ENCODE measurements at regions not wholly inside any gene's neighbourhood (a gene's known extent, or its start where the extent isn't known, plus 50 kb on each side); places are given as distances from the start of the nearest gene placed in this dataset.
"Not testable (repeated sequence)": the region's sequence is repeated elsewhere in the genome, so short reads cannot be mapped to it uniquely, and the experiment has no call there.

- DNase-seq (ENCODE audit: extremely low read depth, low read depth) = no peak
Observed at GRCh38 chr6:120852293-120852849, 481.9 kb downstream of the TBC1D32 start.

GRCh38 chr6:120826253-120826652, 508.0 kb downstream of the TBC1D32 start:
- peak; percentile 17 for DNase-seq (ENCODE audit: extremely low read depth, low read depth)

- no peak for DNase-seq (ENCODE audit: extremely low read depth, low read depth)
Observed at GRCh38 chr6:120816794-120817193, 517.5 kb downstream of the TBC1D32 start.

- no peak for DNase-seq (ENCODE audit: extremely low read depth, low read depth)
Observed at GRCh38 chr6:120805276-120805675, 529.0 kb downstream of the TBC1D32 start.

- no peak for DNase-seq (ENCODE audit: extremely low read depth, low read depth)
Observed at GRCh38 chr6:120804612-120805011, 529.7 kb downstream of the TBC1D32 start.

GRCh38 chr6:120786682-120787081, 547.6 kb downstream of the TBC1D32 start:
- DNase-seq (ENCODE audit: extremely low read depth, low read depth) = no peak

GRCh38 chr6:120786256-120786655, 548.0 kb downstream of the TBC1D32 start:
- no peak for DNase-seq (ENCODE audit: extremely low read depth, low read depth)

- DNase-seq (ENCODE audit: extremely low read depth, low read depth) = no peak
Observed at GRCh38 chr6:120785459-120786086, 548.7 kb downstream of the TBC1D32 start.

GRCh38 chr6:120779441-120779840, 554.8 kb downstream of the TBC1D32 start:
- DNase-seq (ENCODE audit: extremely low read depth, low read depth) = no peak

- no peak for DNase-seq (ENCODE audit: extremely low read depth, low read depth)
Observed at GRCh38 chr6:120775698-120776097, 558.6 kb downstream of the TBC1D32 start.

GRCh38 chr6:120774275-120774674, 560.0 kb downstream of the TBC1D32 start:
- DNase-seq (ENCODE audit: extremely low read depth, low read depth) = no peak

- DNase-seq (ENCODE audit: extremely low read depth, low read depth) = no peak
Observed at GRCh38 chr6:120771019-120771418, 563.3 kb downstream of the TBC1D32 start.

- no peak for DNase-seq (ENCODE audit: extremely low read depth, low read depth)
Observed at GRCh38 chr6:120764312-120764711, 570.0 kb downstream of the TBC1D32 start.

GRCh38 chr6:120759570-120759969, 574.7 kb downstream of the TBC1D32 start:
- DNase-seq (ENCODE audit: extremely low read depth, low read depth) = no peak

- DNase-seq (ENCODE audit: extremely low read depth, low read depth) = not testable (repeated sequence)
Observed at GRCh38 chr6:120748574-120748973, 585.7 kb downstream of the TBC1D32 start.

- no peak for DNase-seq (ENCODE audit: extremely low read depth, low read depth)
Observed at GRCh38 chr6:120736740-120737139, 597.5 kb downstream of the TBC1D32 start.

GRCh38 chr6:120735641-120736040, 598.6 kb downstream of the TBC1D32 start:
- DNase-seq (ENCODE audit: extremely low read depth, low read depth) = no peak

GRCh38 chr6:120711255-120711654, 623.0 kb downstream of the TBC1D32 start:
- no peak for DNase-seq (ENCODE audit: extremely low read depth, low read depth)

GRCh38 chr6:120700001-120700400, 634.3 kb downstream of the TBC1D32 start:
- DNase-seq (ENCODE audit: extremely low read depth, low read depth) = no peak

GRCh38 chr6:120686492-120686891, 647.8 kb downstream of the TBC1D32 start:
- DNase-seq (ENCODE audit: extremely low read depth, low read depth) = no peak

- no peak for DNase-seq (ENCODE audit: extremely low read depth, low read depth)
Observed at GRCh38 chr6:120682145-120682544, 652.1 kb downstream of the TBC1D32 start.

- no peak for DNase-seq (ENCODE audit: extremely low read depth, low read depth)
Observed at GRCh38 chr6:120681204-120681603, 653.1 kb downstream of the TBC1D32 start.

- DNase-seq (ENCODE audit: extremely low read depth, low read depth) = peak; percentile 46
Observed at GRCh38 chr6:120675886-120676285, 658.4 kb downstream of the TBC1D32 start.
